ENCODE measurements at regions not wholly inside any gene's neighbourhood (a gene's known extent, or its start where the extent isn't known, plus 50 kb on each side); places are given as distances from the start of the nearest gene placed in this dataset.

GRCh38 chr5:8894031-8894430 is 651.8 kb downstream of the SEMA5A start:
- ATAC-seq (no peak), DNase-seq (ENCODE audit: low spot score) (no peak)
- H3K4me1 Mint-ChIP-seq, result peaks cover 4% of the 10 kb centered on the region
- no peaks in the 10 kb centered on the region for H3K36me3 Mint-ChIP-seq
- no peaks in the 10 kb centered on the region for H3K9me3 Mint-ChIP-seq
- no peaks in the 10 kb centered on the region for H3K27me3 Mint-ChIP-seq (ENCODE audit: low read depth)
- ChIA-PET POLR2A (no interaction called here), CTCF (no interaction called here)
- H3K4me3 Mint-ChIP-seq, result no peak overlapping the region
- TF ChIP-seq, protein P1, sequence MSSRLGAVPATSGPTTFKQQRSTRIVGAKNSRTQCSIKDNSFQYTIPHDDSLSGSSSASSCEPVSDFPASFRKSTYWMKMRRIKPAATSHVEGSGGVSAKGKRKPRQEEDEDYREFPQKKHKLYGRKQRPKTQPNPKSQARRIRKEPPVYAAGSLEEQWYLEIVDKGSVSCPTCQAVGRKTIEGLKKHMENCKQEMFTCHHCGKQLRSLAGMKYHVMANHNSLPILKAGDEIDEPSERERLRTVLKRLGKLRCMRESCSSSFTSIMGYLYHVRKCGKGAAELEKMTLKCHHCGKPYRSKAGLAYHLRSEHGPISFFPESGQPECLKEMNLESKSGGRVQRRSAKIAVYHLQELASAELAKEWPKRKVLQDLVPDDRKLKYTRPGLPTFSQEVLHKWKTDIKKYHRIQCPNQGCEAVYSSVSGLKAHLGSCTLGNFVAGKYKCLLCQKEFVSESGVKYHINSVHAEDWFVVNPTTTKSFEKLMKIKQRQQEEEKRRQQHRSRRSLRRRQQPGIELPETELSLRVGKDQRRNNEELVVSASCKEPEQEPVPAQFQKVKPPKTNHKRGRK (CRISPR knock-in tag; IDR thresholded peaks at IDR 0.05; ENCODE audit: borderline replicate concordance), result no peak
- TF ChIP-seq ZNF317 (CRISPR knock-in tag; IDR thresholded peaks at IDR 0.05; ENCODE audit: borderline replicate concordance, low read depth) (no peak), MYBL2 (CRISPR knock-in tag; IDR thresholded peaks at IDR 0.05) (no peak), ZNF532 (CRISPR knock-in tag; IDR thresholded peaks at IDR 0.05; ENCODE audit: borderline replicate concordance) (no peak), FOXJ3 (CRISPR knock-in tag; IDR thresholded peaks at IDR 0.05; ENCODE audit: borderline replicate concordance) (no peak), ZNF281 (CRISPR knock-in tag; IDR thresholded peaks at IDR 0.05) (no peak), SMAD4 (CRISPR knock-in tag; IDR thresholded peaks at IDR 0.05) (no peak), E2F5 (CRISPR knock-in tag; IDR thresholded peaks at IDR 0.05) (no peak)
- TF ChIP-seq, protein P2, sequence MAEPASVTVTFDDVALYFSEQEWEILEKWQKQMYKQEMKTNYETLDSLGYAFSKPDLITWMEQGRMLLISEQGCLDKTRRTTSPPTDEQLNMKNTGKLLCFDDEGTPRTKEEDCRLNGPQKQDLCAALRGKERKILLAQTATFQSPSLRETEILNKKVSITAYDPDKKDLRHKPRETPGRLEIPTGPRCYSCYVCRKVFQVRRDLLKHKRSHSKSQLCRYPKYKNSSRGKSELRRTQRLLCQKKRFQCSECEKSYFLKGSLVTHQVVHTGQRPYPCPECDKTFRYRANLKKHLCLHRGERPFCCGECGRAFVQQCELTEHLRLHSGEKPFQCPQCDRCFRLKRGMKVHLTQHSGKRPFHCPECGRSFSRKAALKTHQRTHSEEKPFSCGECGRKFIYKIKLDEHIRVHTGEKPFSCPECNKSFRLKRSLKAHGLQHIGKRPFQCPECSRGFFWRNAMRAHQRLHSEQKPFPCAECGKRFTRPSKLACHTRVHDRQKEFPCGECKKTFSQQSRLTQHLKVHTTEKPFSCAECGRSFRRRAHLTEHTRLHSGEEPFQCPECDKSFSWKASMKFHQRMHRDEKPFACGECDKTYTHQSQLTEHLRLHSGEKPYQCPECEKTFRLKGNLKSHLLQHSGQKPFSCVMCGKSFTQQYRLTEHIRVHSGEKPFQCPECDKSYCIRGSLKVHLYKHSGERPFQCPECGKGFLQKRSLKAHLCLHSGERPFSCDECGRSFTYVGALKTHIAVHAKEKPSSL (CRISPR knock-in tag; conservative IDR thresholded peaks at IDR 0.05), result no peak
- TF ChIP-seq, protein P3, sequence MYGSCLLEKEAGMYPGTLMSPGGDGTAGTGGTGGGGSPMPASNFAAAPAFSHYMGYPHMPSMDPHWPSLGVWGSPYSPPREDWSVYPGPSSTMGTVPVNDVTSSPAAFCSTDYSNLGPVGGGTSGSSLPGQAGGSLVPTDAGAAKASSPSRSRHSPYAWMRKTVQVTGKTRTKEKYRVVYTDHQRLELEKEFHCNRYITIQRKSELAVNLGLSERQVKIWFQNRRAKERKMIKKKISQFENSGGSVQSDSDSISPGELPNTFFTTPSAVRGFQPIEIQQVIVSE (CRISPR knock-in tag; IDR thresholded peaks at IDR 0.05; ENCODE audit: borderline replicate concordance), result no peak
- no peak overlapping the region for H3K27ac Mint-ChIP-seq

DNA sequence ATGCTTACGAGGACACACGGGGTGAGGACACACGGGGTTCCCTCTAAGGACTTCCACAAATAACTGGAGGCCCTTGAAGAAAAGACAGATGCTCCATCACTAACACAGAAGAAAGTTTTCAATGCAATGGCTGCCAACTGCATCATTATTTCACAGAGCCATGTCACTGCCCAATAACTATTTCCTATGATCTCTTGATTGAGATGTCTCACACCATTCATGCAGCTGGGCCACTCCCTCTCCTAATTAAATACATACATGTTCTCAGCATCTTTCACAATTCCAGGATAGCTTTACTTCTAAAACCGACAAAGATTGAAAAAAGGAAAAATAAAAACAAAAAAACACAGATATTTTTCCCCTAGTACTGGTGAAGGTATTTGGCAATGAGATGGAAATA is 650.8 kb downstream of the SEMA5A start:
- no peak for DNase-seq (ENCODE audit: low spot score)
- H3K4me1 Mint-ChIP-seq, result peaks cover 4% of the 10 kb centered on the region
- no peaks in the 10 kb centered on the region for H3K36me3 Mint-ChIP-seq
- no peak overlapping the region for H3K4me3 Mint-ChIP-seq
- ATAC-seq, result no peak
- H3K27me3 Mint-ChIP-seq (ENCODE audit: low read depth), result no peaks in the 10 kb centered on the region
- ChIA-PET CTCF (interaction anchor here (0.7 kb wide), 1 partner anchor 13 kb away, joined by 4 read pairs; no protein-coding TSS in a partner anchor), POLR2A (no interaction called here)
- H3K27ac Mint-ChIP-seq, result no peak overlapping the region
- no peaks in the 10 kb centered on the region for H3K9me3 Mint-ChIP-seq
- no peak for TF ChIP-seq ATF3 (CRISPR knock-in tag; conservative IDR thresholded peaks at IDR 0.05)
